Left lobe of liver (tissue), 2 donors: ENCODE measurements at regions not wholly inside any gene's neighbourhood (a gene's known extent, or its start where the extent isn't known, plus 50 kb on each side); places are given as distances from the start of the nearest gene placed in this dataset.

Source experiments
- ATAC-seq: fragments of 200-7000 bp; cut with Tn5 transposase; one replicate; pipeline ENCODE4 v1.9.1; 2020; ENCODE audit warnings: mild to moderate bottlenecking, moderate library complexity
- DNase-seq: peaks from one replicate; pipeline ENCODE4 v3.0.0-alpha.2; 2020; ENCODE audit warnings: low spot score
- donor health status: DM: no; HTN: no; CAD: no; lungs with moderate emphysema.
- donor health status: DM: no; HTN: yes; CAD: no.

- DNase-seq (no peak), ATAC-seq (no peak)
These were observed 174.6 kb downstream of the WDR11 start for GRCh38 chr10:121025731-121026130.

GRCh38 chr10:121027371-121027770, 176.2 kb downstream of the WDR11 start:
- ATAC-seq (no peak), DNase-seq (no peak)

GRCh38 chr10:121032460-121032859, 181.3 kb downstream of the WDR11 start:
- DNase-seq, result no peak
- no peak for ATAC-seq

- ATAC-seq (no peak), DNase-seq (no peak)
These were observed 182.2 kb downstream of the WDR11 start for GRCh38 chr10:121033366-121033765.

- ATAC-seq (no peak), DNase-seq (no peak)
These were observed 185.3 kb downstream of the WDR11 start for GRCh38 chr10:121036431-121036830.

GRCh38 chr10:121041499-121041898, 190.3 kb downstream of the WDR11 start:
- ATAC-seq (no peak), DNase-seq (no peak)

- no peak for DNase-seq
- ATAC-seq, result no peak
These were observed 190.7 kb downstream of the WDR11 start for GRCh38 chr10:121041906-121042305.

- ATAC-seq (no peak), DNase-seq (no peak)
These were observed 191.2 kb downstream of the WDR11 start for GRCh38 chr10:121042342-121042741.

GRCh38 chr10:121043124-121043849, 192.1 kb downstream of the WDR11 start:
- ATAC-seq, result no peak
- no peak for DNase-seq

GRCh38 chr10:121048749-121049148, 197.6 kb downstream of the WDR11 start:
- ATAC-seq (no peak), DNase-seq (no peak)

GRCh38 chr10:121049489-121049888, 198.3 kb downstream of the WDR11 start:
- no peak for ATAC-seq

GRCh38 chr10:121049923-121050322, 198.8 kb downstream of the WDR11 start:
- ATAC-seq (no peak), DNase-seq (no peak)

More at GRCh38 chr10:121049489-121049888, 198.3 kb downstream of the WDR11 start:
- DNase-seq, result no peak

GRCh38 chr10:121051171-121051570, 200.0 kb downstream of the WDR11 start:
- ATAC-seq (no peak), DNase-seq (no peak)

GRCh38 chr10:121051696-121052279, 200.6 kb downstream of the WDR11 start:
- no peak for ATAC-seq

GRCh38 chr10:121053151-121053550, 202.0 kb downstream of the WDR11 start:
- ATAC-seq (no peak), DNase-seq (no peak)

More at GRCh38 chr10:121051696-121052279, 200.6 kb downstream of the WDR11 start:
- no peak for DNase-seq

GRCh38 chr10:121054874-121055273, 203.7 kb downstream of the WDR11 start:
- no peak for ATAC-seq
- DNase-seq, result no peak

- DNase-seq (no peak), ATAC-seq (no peak)
These were observed 206.1 kb downstream of the WDR11 start for GRCh38 chr10:121057269-121057668.

- DNase-seq (no peak), ATAC-seq (no peak)
These were observed 206.9 kb downstream of the WDR11 start for GRCh38 chr10:121058082-121058481.

- DNase-seq (no peak), ATAC-seq (no peak)
These were observed 208.2 kb downstream of the WDR11 start for GRCh38 chr10:121059351-121059750.

- ATAC-seq (no peak), DNase-seq (no peak)
These were observed 211.0 kb downstream of the WDR11 start for GRCh38 chr10:121062115-121062514.

GRCh38 chr10:121063744-121064143, 212.6 kb downstream of the WDR11 start:
- peak; percentile 61 for DNase-seq
- peak; percentile 100 for ATAC-seq

- no peak for ATAC-seq
These were observed 213.3 kb downstream of the WDR11 start for GRCh38 chr10:121064491-121064890.

GRCh38 chr10:121065330-121065729, 214.2 kb downstream of the WDR11 start:
- no peak for DNase-seq
- no peak for ATAC-seq

More at GRCh38 chr10:121064491-121064890, 213.3 kb downstream of the WDR11 start:
- DNase-seq, result no peak
